Nephron (organoid): ENCODE measurements at regions not wholly inside any gene's neighbourhood (a gene's known extent, or its start where the extent isn't known, plus 50 kb on each side); places are given as distances from the start of the nearest gene placed in this dataset.

Experiments used
- H3K27ac Mint-ChIP-seq, 3 experiments: 2 replicates each; pipeline ENCODE4 v1.8.0; 2020; ENCODE audit warnings: mixed read lengths in 3 of 3, mild to moderate bottlenecking in 2 of 3, moderate library complexity in 1 of 3
- H3K27me3 Mint-ChIP-seq: 2 replicates; pipeline ENCODE4 v1.8.0; 2021; ENCODE audit warnings: low read depth, mild to moderate bottlenecking, moderate library complexity, mixed read lengths
- H3K36me3 Mint-ChIP-seq: 2 replicates; pipeline ENCODE4 v1.8.0; 2020; ENCODE audit warnings: low read depth, mixed read lengths
- H3K4me1 Mint-ChIP-seq: 2 replicates; pipeline ENCODE4 v1.8.0; 2020; ENCODE audit warnings: mixed read lengths
- H3K4me3 Mint-ChIP-seq, 3 experiments: 2 replicates each; pipeline ENCODE4 v1.8.0; 2020; ENCODE audit warnings: mild to moderate bottlenecking in 3 of 3, mixed read lengths in 3 of 3, moderate library complexity in 2 of 3
- H3K9me3 Mint-ChIP-seq: 2 replicates; pipeline ENCODE4 v1.8.0; 2020; ENCODE audit warnings: mixed read lengths
- CTCF ChIP-seq, 3 experiments: fragments of 200-600 bp; sonication (generic); IDR thresholded peaks; one replicate each; pipeline ENCODE4 v1.5.0; 2021; ENCODE audit warnings: antibody characterized with exemption in 3 of 3; ENCODE audit not compliant: unreplicated experiment in 3 of 3

DNA sequence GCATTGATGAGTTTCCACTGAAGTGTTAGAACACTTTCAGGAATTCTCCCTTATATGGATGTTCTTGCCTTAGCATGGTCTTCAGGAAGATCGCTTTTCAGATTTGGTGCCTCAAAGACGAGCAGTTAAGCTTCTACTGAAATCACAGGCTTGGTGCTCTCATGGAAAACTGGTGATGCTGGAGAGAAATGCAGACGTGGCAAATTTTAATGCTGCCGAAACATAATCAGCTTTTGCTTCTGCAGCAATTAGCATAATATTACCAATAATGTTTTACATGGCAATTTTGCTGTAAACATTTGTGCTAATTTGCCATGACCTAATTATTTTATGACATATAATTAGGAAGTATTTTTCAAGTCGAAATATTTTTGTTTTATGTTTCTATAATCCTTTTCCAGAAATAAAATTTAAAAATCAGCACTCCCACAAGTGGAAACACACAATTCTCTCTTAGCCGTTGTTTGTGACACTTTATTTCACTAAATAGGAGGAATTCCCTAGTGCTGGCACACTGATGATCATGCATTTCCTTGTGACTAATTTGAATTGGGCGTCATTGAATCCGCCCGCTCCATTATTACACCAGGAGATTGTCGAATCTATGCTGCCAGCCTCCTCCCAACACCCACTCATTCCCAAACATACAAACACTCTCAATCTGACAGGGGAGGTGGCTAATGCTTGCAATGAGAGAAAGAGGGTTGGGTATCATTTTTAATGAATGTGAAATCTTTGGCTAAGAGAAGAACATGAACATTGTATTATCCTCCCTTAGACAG, 506.8 kb upstream of the PPP2R3A start:
- H3K4me1 Mint-ChIP-seq = peaks cover 16% of the 10 kb centered on the region
- H3K4me3 Mint-ChIP-seq = no peak overlapping the region
- H3K36me3 Mint-ChIP-seq = no peaks in the 10 kb centered on the region
- peaks cover 28% of the 10 kb centered on the region for H3K27me3 Mint-ChIP-seq
- no peak overlapping the region for H3K27ac Mint-ChIP-seq
- no peak for TF ChIP-seq CTCF (IDR thresholded peaks at IDR 0.05; ENCODE audit: unreplicated experiment in 3 of 3)
- H3K9me3 Mint-ChIP-seq = peaks cover 6% of the 10 kb centered on the region

DNA sequence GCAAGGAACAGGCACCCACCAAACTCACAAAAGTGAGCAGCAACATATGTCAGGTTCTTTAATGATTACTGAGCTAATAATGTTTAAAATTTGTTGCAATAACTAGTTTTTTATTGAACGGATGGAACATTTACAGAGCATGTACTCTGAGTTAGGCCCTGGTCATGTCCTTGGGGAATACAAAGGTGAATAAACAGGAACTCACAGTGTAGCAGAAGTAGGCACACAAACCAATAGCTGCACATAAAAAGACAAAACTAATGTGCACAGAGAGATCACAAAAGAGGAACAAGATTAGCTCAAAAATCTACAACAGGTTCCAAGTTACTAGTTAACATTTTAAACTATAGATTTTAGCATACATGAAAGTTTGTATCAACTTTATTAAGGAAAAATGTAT, 505.3 kb upstream of the PPP2R3A start:
- peaks cover 23% of the 10 kb centered on the region for H3K27me3 Mint-ChIP-seq
- H3K4me1 Mint-ChIP-seq = peaks cover 16% of the 10 kb centered on the region
- H3K4me3 Mint-ChIP-seq = no peak overlapping the region
- TF ChIP-seq CTCF (IDR thresholded peaks at IDR 0.05; ENCODE audit: unreplicated experiment in 3 of 3) = no peak
- peaks cover under 1% of the 10 kb centered on the region for H3K9me3 Mint-ChIP-seq
- H3K36me3 Mint-ChIP-seq = no peaks in the 10 kb centered on the region
- no peak overlapping the region for H3K27ac Mint-ChIP-seq

GRCh38 chr3:135471911-135472310, 493.6 kb upstream of the PPP2R3A start:
- Mint-ChIP-seq H3K9me3 (no peaks in the 10 kb centered on the region), H3K27me3 (peaks cover 3% of the 10 kb centered on the region), H3K4me1 (no peaks in the 10 kb centered on the region), H3K27ac (no peak overlapping the region), H3K4me3 (no peak overlapping the region), H3K36me3 (no peaks in the 10 kb centered on the region)
- TF ChIP-seq CTCF (IDR thresholded peaks at IDR 0.05; ENCODE audit: unreplicated experiment in 3 of 3) = no peak

GRCh38 chr3:135473449-135473848, 492.1 kb upstream of the PPP2R3A start:
- Mint-ChIP-seq H3K4me1 (no peaks in the 10 kb centered on the region), H3K9me3 (no peaks in the 10 kb centered on the region), H3K27ac (no peak overlapping the region), H3K27me3 (peaks cover 3% of the 10 kb centered on the region), H3K36me3 (no peaks in the 10 kb centered on the region), H3K4me3 (no peak overlapping the region)
- TF ChIP-seq CTCF (IDR thresholded peaks at IDR 0.05; ENCODE audit: unreplicated experiment in 3 of 3) = no peak

DNA sequence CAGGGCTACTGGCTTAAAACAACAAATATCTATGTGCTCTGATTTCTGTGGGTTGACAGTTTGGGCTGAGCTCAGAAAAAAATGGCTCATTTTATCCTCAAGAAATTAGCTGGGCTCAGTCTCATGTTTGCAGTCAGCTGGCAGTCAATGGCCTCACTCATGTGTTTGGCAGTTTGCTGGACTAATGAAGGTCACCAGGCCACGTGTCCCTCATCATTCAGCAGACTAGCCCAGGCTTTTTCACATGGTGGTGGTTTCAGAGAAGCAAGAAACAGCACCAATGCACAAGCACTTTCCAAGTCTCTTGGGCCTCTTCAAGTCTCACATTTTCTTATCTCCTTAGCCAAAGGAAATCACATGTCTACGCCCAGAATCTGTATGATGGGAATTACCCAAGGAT, 478.3 kb upstream of the PPP2R3A start:
- no peak for TF ChIP-seq CTCF (IDR thresholded peaks at IDR 0.05; ENCODE audit: unreplicated experiment in 3 of 3)
- no peaks in the 10 kb centered on the region for H3K9me3 Mint-ChIP-seq
- peaks cover 9% of the 10 kb centered on the region for H3K4me1 Mint-ChIP-seq
- no peaks in the 10 kb centered on the region for H3K27me3 Mint-ChIP-seq
- no peak overlapping the region for H3K27ac Mint-ChIP-seq
- H3K4me3 Mint-ChIP-seq = no peak overlapping the region
- no peaks in the 10 kb centered on the region for H3K36me3 Mint-ChIP-seq
